Dedifferentiated amniotic fluid mesenchymal stem cell (primary cell): ENCODE measurements at regions not wholly inside any gene's neighbourhood (a gene's known extent, or its start where the extent isn't known, plus 50 kb on each side); places are given as distances from the start of the nearest gene placed in this dataset.
"Not testable (repeated sequence)": the region's sequence is repeated elsewhere in the genome, so short reads cannot be mapped to it uniquely, and the experiment has no call there.

Source experiments
- DNase-seq: peaks from one replicate; pipeline ENCODE4 v3.0.0-alpha.2; 2016; ENCODE audit errors: extremely low spot score

GRCh38 chr1:146715054-146715453 lies 223.1 kb upstream of the NBPF12 start:
- not testable (repeated sequence) for DNase-seq

GRCh38 chr1:146710838-146711521 lies 227.1 kb upstream of the NBPF12 start:
- peak; percentile 17 for DNase-seq

GRCh38 chr1:146709302-146709701 lies 228.8 kb upstream of the NBPF12 start:
- DNase-seq, result not testable (repeated sequence)

GRCh38 chr1:146704162-146704724 lies 233.9 kb upstream of the NBPF12 start:
- not testable (repeated sequence) for DNase-seq

- DNase-seq, result not testable (repeated sequence)
These were observed 236.8 kb upstream of the NBPF12 start for GRCh38 chr1:146701320-146701719.

- not testable (repeated sequence) for DNase-seq
These were observed 242.7 kb upstream of the NBPF12 start for GRCh38 chr1:146695388-146695787.

- not testable (repeated sequence) for DNase-seq
These were observed 246.3 kb upstream of the NBPF12 start for GRCh38 chr1:146691798-146692197.

- DNase-seq, result not testable (repeated sequence)
These were observed 249.2 kb upstream of the NBPF12 start for GRCh38 chr1:146688893-146689292.

- DNase-seq, result not testable (repeated sequence)
These were observed 251.3 kb upstream of the NBPF12 start for GRCh38 chr1:146686777-146687366.

- DNase-seq, result not testable (repeated sequence)
These were observed 255.0 kb upstream of the NBPF12 start for GRCh38 chr1:146683126-146683429.

GRCh38 chr1:146682227-146683125 lies 255.6 kb upstream of the NBPF12 start:
- peak; percentile 18 for DNase-seq

- DNase-seq, result not testable (repeated sequence)
These were observed 264.3 kb upstream of the NBPF12 start for GRCh38 chr1:146673729-146674299.

GRCh38 chr1:146672608-146673007 lies 265.5 kb upstream of the NBPF12 start:
- DNase-seq, result not testable (repeated sequence)

- DNase-seq, result not testable (repeated sequence)
These were observed 266.5 kb upstream of the NBPF12 start for GRCh38 chr1:146671588-146671987.

- DNase-seq, result not testable (repeated sequence)
These were observed 267.1 kb upstream of the NBPF12 start for GRCh38 chr1:146670832-146671566.

GRCh38 chr1:146666275-146666674 lies 271.8 kb upstream of the NBPF12 start:
- not testable (repeated sequence) for DNase-seq

GRCh38 chr1:146660242-146660641 lies 277.9 kb upstream of the NBPF12 start:
- peak; percentile 28 for DNase-seq

GRCh38 chr1:146656356-146657060 lies 281.6 kb upstream of the NBPF12 start:
- not testable (repeated sequence) for DNase-seq

- not testable (repeated sequence) for DNase-seq
These were observed 283.4 kb upstream of the NBPF12 start for GRCh38 chr1:146654763-146655162.

- not testable (repeated sequence) for DNase-seq
These were observed 292.0 kb upstream of the NBPF12 start for GRCh38 chr1:146645978-146646604.
